Loucy (cell line): ENCODE measurements at regions not wholly inside any gene's neighbourhood (a gene's known extent, or its start where the extent isn't known, plus 50 kb on each side); places are given as distances from the start of the nearest gene placed in this dataset.

Experiments
- EZH2phosphoT487 ChIP-seq: fragments of 200-600 bp; IDR thresholded peaks from 2 replicates; pipeline ENCODE4 v1.6.1; 2018; ENCODE audit warnings: antibody characterized with exemption, mild to moderate bottlenecking, moderate library complexity, borderline replicate concordance
- TF ChIP-seq, protein P1 (sequence below): fragments of 200-600 bp; sonication (generic); conservative IDR thresholded peaks from 2 replicates; pipeline ENCODE4 v1.5.1; 2014; ENCODE audit warnings: mild to moderate bottlenecking, antibody characterized with exemption, low read length

DNA sequence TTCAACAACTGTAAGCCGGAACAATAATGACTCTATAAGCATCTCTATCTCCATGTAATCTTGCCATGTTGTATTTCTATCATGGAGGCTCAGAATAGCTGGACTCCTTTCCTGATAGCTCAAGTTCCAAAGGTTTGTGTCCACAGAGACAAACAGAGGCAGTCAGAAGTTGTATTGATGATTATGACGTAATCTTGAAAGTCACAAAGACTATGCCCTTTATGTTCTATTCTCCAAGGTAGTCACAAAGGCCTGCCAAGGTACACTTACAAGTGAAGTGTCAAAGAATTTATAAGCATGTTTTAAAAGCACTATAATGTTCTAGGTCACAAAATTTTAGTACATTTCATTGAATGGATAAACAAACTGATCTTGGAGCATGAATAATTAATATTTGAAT, 542.2 kb downstream of the CDH11 start:
- TF ChIP-seq, protein P1, sequence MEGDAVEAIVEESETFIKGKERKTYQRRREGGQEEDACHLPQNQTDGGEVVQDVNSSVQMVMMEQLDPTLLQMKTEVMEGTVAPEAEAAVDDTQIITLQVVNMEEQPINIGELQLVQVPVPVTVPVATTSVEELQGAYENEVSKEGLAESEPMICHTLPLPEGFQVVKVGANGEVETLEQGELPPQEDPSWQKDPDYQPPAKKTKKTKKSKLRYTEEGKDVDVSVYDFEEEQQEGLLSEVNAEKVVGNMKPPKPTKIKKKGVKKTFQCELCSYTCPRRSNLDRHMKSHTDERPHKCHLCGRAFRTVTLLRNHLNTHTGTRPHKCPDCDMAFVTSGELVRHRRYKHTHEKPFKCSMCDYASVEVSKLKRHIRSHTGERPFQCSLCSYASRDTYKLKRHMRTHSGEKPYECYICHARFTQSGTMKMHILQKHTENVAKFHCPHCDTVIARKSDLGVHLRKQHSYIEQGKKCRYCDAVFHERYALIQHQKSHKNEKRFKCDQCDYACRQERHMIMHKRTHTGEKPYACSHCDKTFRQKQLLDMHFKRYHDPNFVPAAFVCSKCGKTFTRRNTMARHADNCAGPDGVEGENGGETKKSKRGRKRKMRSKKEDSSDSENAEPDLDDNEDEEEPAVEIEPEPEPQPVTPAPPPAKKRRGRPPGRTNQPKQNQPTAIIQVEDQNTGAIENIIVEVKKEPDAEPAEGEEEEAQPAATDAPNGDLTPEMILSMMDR: no peak
- no peak for TF ChIP-seq EZH2phosphoT487
